Ishikawa (cell line): ENCODE measurements at regions not wholly inside any gene's neighbourhood (a gene's known extent, or its start where the extent isn't known, plus 50 kb on each side); places are given as distances from the start of the nearest gene placed in this dataset.

ENCODE experiments used
- CEBPB ChIP-seq: IDR thresholded peaks from 2 replicates; pipeline ENCODE4 v1.6.1; 2012
- CREB1 ChIP-seq: IDR thresholded peaks from 2 replicates; pipeline ENCODE4 v1.6.1; 2012; ENCODE audit warnings: low read depth
- EGR1 ChIP-seq: IDR thresholded peaks from 2 replicates; pipeline ENCODE4 v1.6.1; 2012
- EP300 ChIP-seq: IDR thresholded peaks from 2 replicates; pipeline ENCODE4 v1.6.1; 2012; ENCODE audit warnings: borderline replicate concordance
- FOXM1 ChIP-seq: IDR thresholded peaks from 2 replicates; pipeline ENCODE4 v1.6.1; 2012; ENCODE audit warnings: low read depth, borderline replicate concordance
- MAX ChIP-seq: IDR thresholded peaks from 2 replicates; pipeline ENCODE4 v1.6.1; 2012
- NFIC ChIP-seq: IDR thresholded peaks from 2 replicates; pipeline ENCODE4 v1.6.1; 2012
- RAD21 ChIP-seq: IDR thresholded peaks from 2 replicates; pipeline ENCODE4 v1.6.1; 2012; ENCODE audit warnings: low read depth
- REST ChIP-seq: IDR thresholded peaks from 2 replicates; pipeline ENCODE4 v1.6.1; 2012; ENCODE audit warnings: low read depth, mild to moderate bottlenecking
- TAF1 ChIP-seq: IDR thresholded peaks from 2 replicates; pipeline ENCODE4 v1.6.1; 2012; ENCODE audit warnings: low read depth, mild to moderate bottlenecking
- TCF12 ChIP-seq: IDR thresholded peaks from 2 replicates; pipeline ENCODE4 v1.6.1; 2012; ENCODE audit warnings: low read depth
- TEAD4 ChIP-seq: IDR thresholded peaks from 2 replicates; pipeline ENCODE4 v1.6.1; 2012
- USF1 ChIP-seq: IDR thresholded peaks from 2 replicates; pipeline ENCODE4 v1.6.1; 2012
- YY1 ChIP-seq: IDR thresholded peaks from 2 replicates; pipeline ENCODE4 v1.6.1; 2012; ENCODE audit warnings: low read depth
- ZBTB7A ChIP-seq: IDR thresholded peaks from 2 replicates; pipeline ENCODE4 v1.6.1; 2012; ENCODE audit warnings: low read depth

- TF ChIP-seq FOXM1 (no peak), RAD21 (no peak), TAF1 (no peak), TCF12 (no peak), TEAD4 (no peak), CEBPB (no peak), MAX (no peak), NFIC (no peak), CREB1 (no peak), YY1 (no peak), USF1 (no peak), EGR1 (no peak), REST (no peak), ZBTB7A (no peak), EP300 (no peak)
These were observed 1080.1 kb downstream of the REEP3 start for GRCh38 chr10:64601298-64601697.

- no peak for TF ChIP-seq CREB1
- no peak for TF ChIP-seq FOXM1
- TF ChIP-seq YY1 = no peak
- TF ChIP-seq NFIC = no peak
- TF ChIP-seq MAX = no peak
- no peak for TF ChIP-seq TCF12
- TF ChIP-seq USF1 = no peak
- no peak for TF ChIP-seq EP300
- TF ChIP-seq TAF1 = no peak
- no peak for TF ChIP-seq EGR1
- no peak for TF ChIP-seq REST
- no peak for TF ChIP-seq CEBPB
- no peak for TF ChIP-seq RAD21
- TF ChIP-seq TEAD4 = no peak
- no peak for TF ChIP-seq ZBTB7A
These were observed 1095.9 kb downstream of the REEP3 start for GRCh38 chr10:64617085-64617484.

- TF ChIP-seq EP300 = no peak
- TF ChIP-seq YY1 = no peak
- TF ChIP-seq ZBTB7A = no peak
- TF ChIP-seq TAF1 = no peak
- no peak for TF ChIP-seq MAX
- TF ChIP-seq RAD21 = no peak
- no peak for TF ChIP-seq TCF12
- no peak for TF ChIP-seq USF1
- TF ChIP-seq FOXM1 = no peak
These were observed 1097.9 kb downstream of the REEP3 start for GRCh38 chr10:64619102-64619501.

GRCh38 chr10:64626924-64627323, 1105.7 kb downstream of the REEP3 start:
- TF ChIP-seq RAD21 = no peak
- no peak for TF ChIP-seq CREB1
- no peak for TF ChIP-seq EP300
- no peak for TF ChIP-seq FOXM1
- no peak for TF ChIP-seq USF1
- TF ChIP-seq CEBPB = no peak
- no peak for TF ChIP-seq ZBTB7A
- no peak for TF ChIP-seq TEAD4
- no peak for TF ChIP-seq YY1
- TF ChIP-seq NFIC = no peak
- TF ChIP-seq TAF1 = no peak
- TF ChIP-seq MAX = no peak
- no peak for TF ChIP-seq TCF12
- TF ChIP-seq EGR1 = no peak
- TF ChIP-seq REST = no peak
